Panc1 (cell line): ENCODE measurements at regions not wholly inside any gene's neighbourhood (a gene's known extent, or its start where the extent isn't known, plus 50 kb on each side); places are given as distances from the start of the nearest gene placed in this dataset.

Experiments used
- ATAC-seq: fragments of 200-7000 bp; cut with Tn5 transposase; 2 replicates; pipeline ENCODE4 v1.9.1; 2020; ENCODE audit warnings: mild to moderate bottlenecking, moderate library complexity
- BruUV-seq: library from RNA; stranded (reverse); fragments of 400-500 nt; replicated peaks from 2 replicates; lab custom pipeline; 2021; lab: Mats Ljungman, UMichigan
- CTCF ChIA-PET: fragments of 300-600 bp; sonication (Branson Sonifier 250); formaldehyde crosslinking; loops from one replicate; lab custom pipeline; 2022; ENCODE audit warnings: antibody characterized with exemption; lab: Charles Lee
- POLR2A ChIA-PET: fragments of 300-600 bp; sonication (Branson Sonifier 250); formaldehyde crosslinking; loops from one replicate; lab custom pipeline; 2022; ENCODE audit warnings: antibody characterized with exemption; lab: Charles Lee
- DNase-seq: peaks from one replicate; pipeline ENCODE4 v3.0.0-alpha.2; 2010; ENCODE audit warnings: low read depth, low spot score
- H3K27ac ChIP-seq: 2 replicates; pipeline ENCODE4 v1.5.1; 2011; ENCODE audit warnings: mild to moderate bottlenecking, low read length, inconsistent platforms
- H3K27me3 ChIP-seq: fragments of 200-500 bp; sonication (Bioruptor generic); 2 replicates; pipeline ENCODE4 v1.6.0; 2014; ENCODE audit warnings: low read length, inconsistent platforms; ENCODE audit not compliant: control insufficient read depth, insufficient read depth
- H3K36me3 ChIP-seq: fragments of 200-500 bp; sonication (Bioruptor generic); 2 replicates; pipeline ENCODE4 v1.5.1; 2014; ENCODE audit warnings: inconsistent platforms, mild to moderate bottlenecking, low read length, moderate library complexity; ENCODE audit not compliant: control insufficient read depth, insufficient read depth
- H3K4me1 ChIP-seq: 2 replicates; pipeline ENCODE4 v1.5.1; 2011; ENCODE audit warnings: inconsistent platforms, mild to moderate bottlenecking, low read length, moderate library complexity; ENCODE audit not compliant: control insufficient read depth, insufficient read depth
- H3K4me3 ChIP-seq, 2 experiments: 2 replicates each; pipeline ENCODE4 v1.5.1; 2011 to 2012; ENCODE audit warnings: low read depth in 2 of 2, low read length in 2 of 2, mild to moderate bottlenecking in 2 of 2, inconsistent platforms in 1 of 2, moderate library complexity in 1 of 2
- H3K9me3 ChIP-seq: fragments of 200-500 bp; sonication (Bioruptor generic); 2 replicates; pipeline ENCODE4 v1.5.1; 2014; ENCODE audit warnings: low read depth, mild to moderate bottlenecking, inconsistent platforms, low read length, moderate library complexity; ENCODE audit not compliant: control insufficient read depth, insufficient read depth
- POLR2AphosphoS5 ChIP-seq: IDR thresholded peaks from 2 replicates; pipeline ENCODE4 v1.6.1; 2012; ENCODE audit warnings: mild to moderate bottlenecking, low read depth, low read length, moderate library complexity
- SIN3A ChIP-seq: IDR thresholded peaks from 2 replicates; pipeline ENCODE4 v1.6.1; 2012; ENCODE audit warnings: low read depth, mild to moderate bottlenecking, low read length, moderate library complexity, borderline replicate concordance; ENCODE audit not compliant: insufficient read depth
- TCF7L2 ChIP-seq: IDR thresholded peaks from 2 replicates; pipeline ENCODE4 v1.6.1; 2011; ENCODE audit warnings: mild to moderate bottlenecking, low read depth, low read length, inconsistent platforms
- in situ Hi-C: cut with HindIII; loops from 2 replicates; pipeline ENCODE4 v1.10.0; 2016; ENCODE audit warnings: low sequenced_read_pairs, low pct_unique_long_range_greater_than_20kb
- intact Hi-C: fragments of 100-400 bp; cut with micrococcal nuclease; formaldehyde crosslinking; loops from one replicate; pipeline ENCODE4 v1.10.0; 2022; ENCODE audit not compliant: unreplicated experiment
- TF ChIP-seq, protein P1 (sequence below), 2 experiments: IDR thresholded peaks; 2 replicates each; pipeline ENCODE4 v1.6.1; 2011 to 2012; ENCODE audit warnings: low read depth in 2 of 2, control low read depth in 1 of 2, low read length in 1 of 2, mild to moderate bottlenecking in 1 of 2, moderate library complexity in 1 of 2; ENCODE audit not compliant: insufficient read depth in 1 of 2
- TF ChIP-seq, protein P2 (sequence below): fragments of 450-650 bp; IDR thresholded peaks from 2 replicates; pipeline ENCODE4 v1.5.1; 2017; ENCODE audit warnings: mild to moderate bottlenecking

DNA sequence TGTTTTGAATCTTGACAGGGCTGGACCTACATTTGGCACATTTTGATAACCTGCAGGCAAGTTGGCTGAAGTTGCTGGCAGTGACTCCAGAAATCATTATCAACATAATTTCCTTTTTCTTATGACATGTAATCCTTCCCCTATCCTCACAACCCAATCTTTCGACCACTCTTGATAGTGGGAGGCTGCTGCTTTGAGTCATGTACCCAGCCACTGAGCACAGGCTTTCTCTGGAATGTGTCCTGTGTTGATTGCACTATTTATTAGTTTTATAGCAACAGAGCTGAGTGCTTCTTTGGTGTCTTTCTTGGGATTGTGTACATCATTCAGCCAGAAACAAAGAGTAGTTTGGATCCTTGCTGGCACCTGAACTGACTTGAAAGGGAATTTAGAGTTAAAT is 183.1 kb upstream of the LEF1 start:
- TF ChIP-seq, protein P1, sequence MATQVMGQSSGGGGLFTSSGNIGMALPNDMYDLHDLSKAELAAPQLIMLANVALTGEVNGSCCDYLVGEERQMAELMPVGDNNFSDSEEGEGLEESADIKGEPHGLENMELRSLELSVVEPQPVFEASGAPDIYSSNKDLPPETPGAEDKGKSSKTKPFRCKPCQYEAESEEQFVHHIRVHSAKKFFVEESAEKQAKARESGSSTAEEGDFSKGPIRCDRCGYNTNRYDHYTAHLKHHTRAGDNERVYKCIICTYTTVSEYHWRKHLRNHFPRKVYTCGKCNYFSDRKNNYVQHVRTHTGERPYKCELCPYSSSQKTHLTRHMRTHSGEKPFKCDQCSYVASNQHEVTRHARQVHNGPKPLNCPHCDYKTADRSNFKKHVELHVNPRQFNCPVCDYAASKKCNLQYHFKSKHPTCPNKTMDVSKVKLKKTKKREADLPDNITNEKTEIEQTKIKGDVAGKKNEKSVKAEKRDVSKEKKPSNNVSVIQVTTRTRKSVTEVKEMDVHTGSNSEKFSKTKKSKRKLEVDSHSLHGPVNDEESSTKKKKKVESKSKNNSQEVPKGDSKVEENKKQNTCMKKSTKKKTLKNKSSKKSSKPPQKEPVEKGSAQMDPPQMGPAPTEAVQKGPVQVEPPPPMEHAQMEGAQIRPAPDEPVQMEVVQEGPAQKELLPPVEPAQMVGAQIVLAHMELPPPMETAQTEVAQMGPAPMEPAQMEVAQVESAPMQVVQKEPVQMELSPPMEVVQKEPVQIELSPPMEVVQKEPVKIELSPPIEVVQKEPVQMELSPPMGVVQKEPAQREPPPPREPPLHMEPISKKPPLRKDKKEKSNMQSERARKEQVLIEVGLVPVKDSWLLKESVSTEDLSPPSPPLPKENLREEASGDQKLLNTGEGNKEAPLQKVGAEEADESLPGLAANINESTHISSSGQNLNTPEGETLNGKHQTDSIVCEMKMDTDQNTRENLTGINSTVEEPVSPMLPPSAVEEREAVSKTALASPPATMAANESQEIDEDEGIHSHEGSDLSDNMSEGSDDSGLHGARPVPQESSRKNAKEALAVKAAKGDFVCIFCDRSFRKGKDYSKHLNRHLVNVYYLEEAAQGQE (IDR thresholded peaks at IDR 0.05; ENCODE audit: insufficient read depth in 1 of 2, low read depth in 2 of 2, low read length in 1 of 2): no peak
- TF ChIP-seq, protein P2, sequence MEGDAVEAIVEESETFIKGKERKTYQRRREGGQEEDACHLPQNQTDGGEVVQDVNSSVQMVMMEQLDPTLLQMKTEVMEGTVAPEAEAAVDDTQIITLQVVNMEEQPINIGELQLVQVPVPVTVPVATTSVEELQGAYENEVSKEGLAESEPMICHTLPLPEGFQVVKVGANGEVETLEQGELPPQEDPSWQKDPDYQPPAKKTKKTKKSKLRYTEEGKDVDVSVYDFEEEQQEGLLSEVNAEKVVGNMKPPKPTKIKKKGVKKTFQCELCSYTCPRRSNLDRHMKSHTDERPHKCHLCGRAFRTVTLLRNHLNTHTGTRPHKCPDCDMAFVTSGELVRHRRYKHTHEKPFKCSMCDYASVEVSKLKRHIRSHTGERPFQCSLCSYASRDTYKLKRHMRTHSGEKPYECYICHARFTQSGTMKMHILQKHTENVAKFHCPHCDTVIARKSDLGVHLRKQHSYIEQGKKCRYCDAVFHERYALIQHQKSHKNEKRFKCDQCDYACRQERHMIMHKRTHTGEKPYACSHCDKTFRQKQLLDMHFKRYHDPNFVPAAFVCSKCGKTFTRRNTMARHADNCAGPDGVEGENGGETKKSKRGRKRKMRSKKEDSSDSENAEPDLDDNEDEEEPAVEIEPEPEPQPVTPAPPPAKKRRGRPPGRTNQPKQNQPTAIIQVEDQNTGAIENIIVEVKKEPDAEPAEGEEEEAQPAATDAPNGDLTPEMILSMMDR: no peak
- TF ChIP-seq TCF7L2 (no peak), SIN3A (no peak), POLR2AphosphoS5 (no peak)
- no peak overlapping the region for H3K27ac ChIP-seq

DNA sequence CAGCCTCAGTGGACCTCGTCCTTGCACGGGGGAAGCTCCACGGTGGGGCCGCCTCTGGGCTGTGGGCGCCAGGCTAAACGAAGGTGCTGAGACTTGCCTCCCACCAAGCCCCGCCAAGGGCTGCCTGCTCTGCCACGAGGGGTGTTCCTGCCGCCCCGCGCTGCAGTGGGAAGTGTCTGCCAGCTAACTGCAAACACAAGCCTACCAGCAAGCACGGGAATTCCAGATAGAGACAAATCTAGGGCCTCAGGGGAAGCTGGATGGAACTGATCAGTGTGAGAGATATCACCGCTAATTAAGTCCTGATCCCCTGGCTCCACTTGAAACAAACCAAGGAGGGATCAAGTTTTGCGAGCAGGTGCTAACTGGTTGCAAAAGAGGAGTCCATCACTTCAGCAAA is 181.6 kb upstream of the LEF1 start:
- no peaks in the 10 kb centered on the region for H3K9me3 ChIP-seq
- intact Hi-C loops (no loop called here), in situ Hi-C loops (no loop called here)
- ATAC-seq (no peak), DNase-seq (no peak)
- H3K27me3 ChIP-seq: no peaks in the 10 kb centered on the region
- no TSS peak for BruUV-seq
- no peak for TF ChIP-seq SIN3A
- TF ChIP-seq, protein P1 (IDR thresholded peaks at IDR 0.05; ENCODE audit: insufficient read depth in 1 of 2, low read depth in 2 of 2, low read length in 1 of 2): no peak
- no peak for TF ChIP-seq TCF7L2
- no peak for TF ChIP-seq POLR2AphosphoS5
- TF ChIP-seq, protein P2: no peak
- H3K4me3 ChIP-seq: no peak overlapping the region
- no peak overlapping the region for H3K27ac ChIP-seq
- ChIA-PET CTCF (no interaction called here), POLR2A (no interaction called here)
- no peaks in the 10 kb centered on the region for H3K4me1 ChIP-seq
- H3K36me3 ChIP-seq: no peaks in the 10 kb centered on the region

More for the DNA sequence above, 183.1 kb upstream of the LEF1 start:
- DNase-seq: no peak
- ATAC-seq: no peak
- in situ Hi-C loops (no loop called here), intact Hi-C loops (no loop called here)
- no TSS peak for BruUV-seq
- Histone ChIP-seq H3K9me3 (no peaks in the 10 kb centered on the region), H3K4me1 (no peaks in the 10 kb centered on the region), H3K4me3 (no peak overlapping the region), H3K36me3 (no peaks in the 10 kb centered on the region), H3K27me3 (no peaks in the 10 kb centered on the region)
- POLR2A ChIA-PET: no interaction called here
- CTCF ChIA-PET: no interaction called here
